ENCODE measurements at regions not wholly inside any gene's neighbourhood (a gene's known extent, or its start where the extent isn't known, plus 50 kb on each side); places are given as distances from the start of the nearest gene placed in this dataset.
"Not testable (repeated sequence)": the region's sequence is repeated elsewhere in the genome, so short reads cannot be mapped to it uniquely, and the experiment has no call there.

- no peak for DNase-seq (ENCODE audit: low read depth)
These were observed 66.6 kb downstream of the LACC1 start for GRCh38 chr13:43946281-43946680.

- DNase-seq (ENCODE audit: low read depth): no peak
These were observed 68.3 kb downstream of the LACC1 start for GRCh38 chr13:43947897-43948458.

GRCh38 chr13:43953370-43953769 is 73.7 kb downstream of the LACC1 start:
- no peak for DNase-seq (ENCODE audit: low read depth)

- DNase-seq (ENCODE audit: low read depth): not testable (repeated sequence)
These were observed 77.3 kb downstream of the LACC1 start for GRCh38 chr13:43956975-43957374.

GRCh38 chr13:43959291-43959690 is 79.6 kb downstream of the LACC1 start:
- no peak for DNase-seq (ENCODE audit: low read depth)

- DNase-seq (ENCODE audit: low read depth): no peak
These were observed 82.2 kb downstream of the LACC1 start for GRCh38 chr13:43961909-43962308.

GRCh38 chr13:43963726-43964125 is 84.0 kb downstream of the LACC1 start:
- no peak for DNase-seq (ENCODE audit: low read depth)

- DNase-seq (ENCODE audit: low read depth): no peak
These were observed 85.2 kb downstream of the LACC1 start for GRCh38 chr13:43964698-43965458.

GRCh38 chr13:43965459-43965845 is 85.7 kb downstream of the LACC1 start:
- DNase-seq (ENCODE audit: low read depth): no peak

GRCh38 chr13:43968251-43968942 is 88.7 kb downstream of the LACC1 start:
- DNase-seq (ENCODE audit: low read depth): not testable (repeated sequence)

GRCh38 chr13:43968943-43969690 is 89.4 kb downstream of the LACC1 start:
- not testable (repeated sequence) for DNase-seq (ENCODE audit: low read depth)

- DNase-seq (ENCODE audit: low read depth): not testable (repeated sequence)
These were observed 90.2 kb downstream of the LACC1 start for GRCh38 chr13:43969919-43970318.

- DNase-seq (ENCODE audit: low read depth): not testable (repeated sequence)
These were observed 91.0 kb downstream of the LACC1 start for GRCh38 chr13:43970520-43971242.

GRCh38 chr13:43971324-43971723 is 91.6 kb downstream of the LACC1 start:
- DNase-seq (ENCODE audit: low read depth): not testable (repeated sequence)

GRCh38 chr13:43977911-43978310 is 98.2 kb downstream of the LACC1 start:
- DNase-seq (ENCODE audit: low read depth): peak; percentile 23

GRCh38 chr13:43978688-43979087 is 99.0 kb downstream of the LACC1 start:
- no peak for DNase-seq (ENCODE audit: low read depth)

- peak; percentile 9 for DNase-seq (ENCODE audit: low read depth)
These were observed 99.8 kb downstream of the LACC1 start for GRCh38 chr13:43979492-43979891.

GRCh38 chr13:43980587-43980986 is 100.9 kb downstream of the LACC1 start:
- no peak for DNase-seq (ENCODE audit: low read depth)

GRCh38 chr13:43981091-43981490 is 101.4 kb downstream of the LACC1 start:
- DNase-seq (ENCODE audit: low read depth): no peak

GRCh38 chr13:43981512-43982301 is 102.0 kb downstream of the LACC1 start:
- DNase-seq (ENCODE audit: low read depth): no peak
